K562 (cell line): ENCODE measurements at regions not wholly inside any gene's neighbourhood (a gene's known extent, or its start where the extent isn't known, plus 50 kb on each side); places are given as distances from the start of the nearest gene placed in this dataset.

ENCODE experiments used
- ATAC-seq: fragments of 200-7000 bp; cut with Tn5 transposase; 3 replicates; pipeline ENCODE4 v1.9.1; 2020; ENCODE audit warnings: moderate library complexity
- BruUV-seq: library from RNA; stranded (reverse); fragments of 400-500 nt; replicated peaks from 2 replicates; lab custom pipeline; 2021; lab: Mats Ljungman, UMichigan
- CTCF ChIA-PET: fragments of 300-600 bp; formaldehyde crosslinking; extraction: SDS; loops from one replicate; lab custom pipeline; 2021; ENCODE audit warnings: low intra/inter-chr PET ratio; lab: Yijun Ruan, JAX
- POLR2A ChIA-PET: fragments of 300-600, 350-650 bp; sonication (Branson Sonifier 250); formaldehyde crosslinking; extraction: SDS; loops from one replicate; lab custom pipeline; 2021; ENCODE audit warnings: antibody characterized with exemption, inconsistent platforms; lab: Yijun Ruan, JAX
- DNase-seq, 4 experiments: peaks; one replicate each; pipeline versions ENCODE4 v3.0.0 to v3.0.0-alpha.2; 2011 to 2018; ENCODE audit warnings: low spot score in 3 of 4, mixed read lengths in 3 of 4; ENCODE audit errors: extremely low read depth in 1 of 4
- FAIRE-seq: peaks from 2 replicates; lab custom pipeline; 2011; peaks lifted over from hg19 to GRCh38; lab: Jason Lieb, UNC
- H2AFZ ChIP-seq: 2 replicates; pipeline ENCODE4 v1.6.0; 2011; ENCODE audit warnings: low read depth, low read length, control low read depth, inconsistent platforms
- H3K27ac ChIP-seq: fragments of 200-600 bp; 3 replicates; pipeline ENCODE4 v1.8.0; 2011; ENCODE audit warnings: low read depth, mild to moderate bottlenecking, control low read depth, inconsistent platforms, low read length, moderate library complexity, mixed read lengths; ENCODE audit errors: extremely low read depth
- H3K27me3 ChIP-seq, 2 experiments: fragments of 300-600 bp in 1 of 2; 2 replicates in 1 of 2; 3 replicates in 1 of 2; pipeline versions ENCODE4 v1.6.0 to v1.8.0; 2011; ENCODE audit warnings: inconsistent platforms in 2 of 2, low read length in 2 of 2, mild to moderate bottlenecking in 1 of 2, mixed read lengths in 1 of 2, moderate library complexity in 1 of 2; ENCODE audit not compliant: control insufficient read depth in 2 of 2, insufficient read depth in 2 of 2
- H3K36me3 ChIP-seq: fragments of 300-600 bp; 3 replicates; pipeline ENCODE4 v1.8.0; 2011; ENCODE audit warnings: mild to moderate bottlenecking, low read length, inconsistent platforms; ENCODE audit not compliant: control insufficient read depth, insufficient read depth
- H3K4me1 ChIP-seq, 2 experiments: fragments of 200-600 bp in 1 of 2; replicated peaks in 1 of 2; 2 replicates in 1 of 2; 3 replicates in 1 of 2; pipeline versions ENCODE4 v1.5.1 to v1.8.0; 2011; ENCODE audit warnings: inconsistent platforms in 2 of 2, low read length in 2 of 2, mild to moderate bottlenecking in 1 of 2, mixed read lengths in 1 of 2, moderate library complexity in 1 of 2; ENCODE audit not compliant: control insufficient read depth in 2 of 2, insufficient read depth in 2 of 2
- H3K4me2 ChIP-seq: 2 replicates; pipeline ENCODE4 v1.6.1; 2011; ENCODE audit warnings: low read length, control low read depth, inconsistent platforms, mixed read lengths; ENCODE audit not compliant: insufficient read depth
- H3K4me3 ChIP-seq: fragments of 200-600 bp; sonication (generic), shearing (Covaris generic); 2 replicates; pipeline ENCODE4 v1.5.1; 2016; ENCODE audit warnings: control low read depth, inconsistent platforms
- H3K79me2 ChIP-seq: fragments of 200-600 bp; 3 replicates; pipeline ENCODE4 v1.8.0; 2011; ENCODE audit warnings: low read length, inconsistent platforms; ENCODE audit not compliant: control insufficient read depth, insufficient read depth
- H3K9ac ChIP-seq, 2 experiments: 2 replicates each; pipeline versions ENCODE4 v1.6.0 to v1.6.1; 2011; ENCODE audit warnings: low read depth in 2 of 2, low read length in 2 of 2, control low read depth in 1 of 2, inconsistent platforms in 1 of 2, mild to moderate bottlenecking in 1 of 2, mixed read lengths in 1 of 2; ENCODE audit not compliant: insufficient read depth in 1 of 2
- H3K9me1 ChIP-seq: one replicate; pipeline ENCODE4 v1.6.0; 2011; ENCODE audit warnings: inconsistent platforms, mild to moderate bottlenecking, low read length, moderate library complexity; ENCODE audit not compliant: control insufficient read depth, insufficient read depth
- H3K9me3 ChIP-seq: replicated peaks from 2 replicates; pipeline ENCODE4 v1.5.1; 2011; ENCODE audit warnings: low read depth, low read length, inconsistent platforms; ENCODE audit not compliant: control insufficient read depth, insufficient read depth
- H4K20me1 ChIP-seq: replicated peaks from 2 replicates; pipeline ENCODE4 v1.6.1; 2011; ENCODE audit warnings: low read length, inconsistent platforms, mixed read lengths; ENCODE audit not compliant: control insufficient read depth, insufficient read depth
- AFF4 ChIP-seq: sonication (generic); formaldehyde crosslinking; IDR thresholded peaks from 2 replicates; pipeline ENCODE4 v1.8.0; 2023; ENCODE audit warnings: mild to moderate bottlenecking, missing genetic modification reagents
- BACH1 ChIP-seq: fragments of 200-800 bp; sonication (Bioruptor generic); IDR thresholded peaks from 2 replicates; pipeline ENCODE4 v1.6.1; 2016; ENCODE audit warnings: missing genetic modification characterization, missing compliant biosample characterization
- CBFB ChIP-seq: sonication (generic); formaldehyde crosslinking; IDR thresholded peaks from 2 replicates; pipeline ENCODE4 v1.4.0; 2020; ENCODE audit warnings: mild to moderate bottlenecking, missing genetic modification reagents
- CBX5 ChIP-seq: IDR thresholded peaks from 2 replicates; pipeline ENCODE4 v1.6.1; 2014; ENCODE audit warnings: low read depth, borderline replicate concordance
- CEBPG ChIP-seq, 3 experiments: fragments of 200-800 bp in 1 of 3; sonication (Bioruptor generic) in 1 of 3; sonication (generic) in 1 of 3; formaldehyde crosslinking in 1 of 3; IDR thresholded peaks in 2 of 3; conservative IDR thresholded peaks in 1 of 3; 2 replicates each; pipeline versions ENCODE4 v1.6.1 to v1.8.0; 2016 to 2022; ENCODE audit warnings: missing compliant biosample characterization in 2 of 3, missing genetic modification characterization in 2 of 3, mild to moderate bottlenecking in 1 of 3, missing genetic modification reagents in 1 of 3
- CREM ChIP-seq: IDR thresholded peaks from 2 replicates; pipeline ENCODE4 v1.6.1; 2014; ENCODE audit warnings: antibody characterized with exemption, low read depth
- CXXC5 ChIP-seq: fragments of 250-450 bp; sonication (Bioruptor Pico); IDR thresholded peaks from 2 replicates; pipeline ENCODE4 v1.8.0; 2022; ENCODE audit warnings: inconsistent platforms, mild to moderate bottlenecking, moderate library complexity
- DACH1 ChIP-seq: fragments of 450-650 bp; IDR thresholded peaks from 2 replicates; pipeline ENCODE4 v1.6.1; 2018; ENCODE audit not compliant: partially characterized antibody
- HNRNPK ChIP-seq: fragments of 200-400 bp; formaldehyde crosslinking; IDR thresholded peaks from one replicate; pipeline ENCODE4 v1.6.1; 2018; ENCODE audit warnings: mild to moderate bottlenecking, low read depth, low read length; ENCODE audit not compliant: poor library complexity, severe bottlenecking
- KAT7 ChIP-seq: sonication (generic); formaldehyde crosslinking; IDR thresholded peaks from 2 replicates; pipeline ENCODE4 v1.8.0; 2022; ENCODE audit warnings: missing genetic modification reagents, mild to moderate bottlenecking, borderline replicate concordance
- MIER1 ChIP-seq: fragments of 450-650 bp; IDR thresholded peaks from 2 replicates; pipeline ENCODE4 v1.6.1; 2016; ENCODE audit warnings: antibody characterized with exemption, mild to moderate bottlenecking, low read depth
- NCOA6 ChIP-seq: fragments of 450-650 bp; IDR thresholded peaks from 2 replicates; pipeline ENCODE4 v1.6.1; 2017; ENCODE audit warnings: mild to moderate bottlenecking
- POLR3G ChIP-seq: IDR thresholded peaks from 2 replicates; pipeline ENCODE4 v1.6.1; 2011; ENCODE audit not compliant: insufficient read length, insufficient replicate concordance; ENCODE audit errors: extremely low read depth
- PURB ChIP-seq: sonication (generic); formaldehyde crosslinking; IDR thresholded peaks from 2 replicates; pipeline ENCODE4 v1.9.0; 2021; ENCODE audit warnings: low read depth, mild to moderate bottlenecking, missing genetic modification reagents
- SMAD1 ChIP-seq: fragments of 150-350 bp; IDR thresholded peaks from 2 replicates; pipeline ENCODE4 v1.6.1; 2014; ENCODE audit warnings: low read length, low read depth; ENCODE audit not compliant: partially characterized antibody
- SMARCA5 ChIP-seq: fragments of 450-650 bp; IDR thresholded peaks from 2 replicates; pipeline ENCODE4 v1.6.1; 2016
- TEAD4 ChIP-seq, 2 experiments: sonication (generic) in 1 of 2; formaldehyde crosslinking in 1 of 2; IDR thresholded peaks; 2 replicates each; pipeline versions ENCODE4 v1.6.1 to v1.8.0; 2012 to 2022; ENCODE audit warnings: borderline replicate concordance in 1 of 2, inconsistent platforms in 1 of 2, low read length in 1 of 2, mild to moderate bottlenecking in 1 of 2, missing genetic modification reagents in 1 of 2
- TFAM ChIP-seq: fragments of 250-450 bp; sonication (Bioruptor Pico); conservative IDR thresholded peaks from 2 replicates; pipeline ENCODE4 v1.5.0; 2021; ENCODE audit warnings: mild to moderate bottlenecking, moderate library complexity
- XRCC5 ChIP-seq: fragments of 200-400 bp; formaldehyde crosslinking; IDR thresholded peaks from 2 replicates; pipeline ENCODE4 v1.6.1; 2017; ENCODE audit warnings: low read depth, mild to moderate bottlenecking, low read length
- ZBTB1 ChIP-seq: sonication (generic); formaldehyde crosslinking; IDR thresholded peaks from 2 replicates; pipeline ENCODE4 v1.8.1; 2023; ENCODE audit warnings: missing genetic modification reagents, low read depth, mild to moderate bottlenecking, borderline replicate concordance
- ZNF583 ChIP-seq: fragments of 250-450 bp; sonication (Bioruptor Pico); IDR thresholded peaks from 2 replicates; pipeline ENCODE4 v1.4.0; 2020
- ZNF785 ChIP-seq: fragments of 250-450 bp; sonication (Bioruptor Pico); IDR thresholded peaks from 2 replicates; pipeline ENCODE4 v1.4.0; 2020; ENCODE audit warnings: mild to moderate bottlenecking
- WGBS: fragments of 100-300 bp; shearing (Covaris generic); methylation state at CpG from one replicate; pipeline ENCODE4 v1.1.6; 2016; ENCODE audit warnings: low coverage, mixed read lengths; ENCODE audit not compliant: insufficient coverage; ENCODE audit errors: missing lambda C conversion rate; 5-methylcytosine and 5-hydroxymethylcytosine counted together
- in situ Hi-C: fragments of 300-500 bp; cut with MboI; formaldehyde crosslinking; loops from 4 replicates; pipeline ENCODE4 v1.15.0; 2018; ENCODE audit warnings: inconsistent platforms, mixed read lengths
- intact Hi-C: fragments of 100-400 bp; cut with micrococcal nuclease; formaldehyde crosslinking; loops from 2 replicates; pipeline ENCODE4 v1.14.2; 2022

- TF ChIP-seq CBFB (CRISPR knock-in tag) (no peak), PURB (CRISPR knock-in tag) (no peak), SMARCA5 (no peak), MIER1 (no peak), XRCC5 (no peak), CBX5 (no peak), ZBTB1 (no peak)
These were observed 741.1 kb downstream of the VGLL3 start (continued) for GRCh38 chr3:86249833-86250232.

- 0% methylated on average over 1 of the region's 1 CpG for WGBS
- H3K27ac ChIP-seq: no peak overlapping the region
- no peak for FAIRE-seq
- ATAC-seq: no peak
- no peaks in the 10 kb centered on the region for H3K9me3 ChIP-seq
- H3K9me1 ChIP-seq: no peaks in the 10 kb centered on the region
- DNase-seq: no peak
- H3K4me2 ChIP-seq: no peak overlapping the region
- H4K20me1 ChIP-seq: no peaks in the 10 kb centered on the region
- no TSS peak for BruUV-seq
- no peak overlapping the region for H2AFZ ChIP-seq
- POLR2A ChIA-PET: no interaction called here
- in situ Hi-C loops (no loop called here), intact Hi-C loops (no loop called here)
- no peaks in the 10 kb centered on the region for H3K4me1 ChIP-seq
- no peaks in the 10 kb centered on the region for H3K27me3 ChIP-seq
- no peak overlapping the region for H3K9ac ChIP-seq
- CTCF ChIA-PET: no interaction called here
- no peaks in the 10 kb centered on the region for H3K79me2 ChIP-seq
- H3K4me3 ChIP-seq: no peak overlapping the region
- no peaks in the 10 kb centered on the region for H3K36me3 ChIP-seq
- TF ChIP-seq NCOA6 (no peak), CREM (no peak), CEBPG (CRISPR knock-in tag; IDR thresholded peaks at IDR 0.05) (no peak), CEBPG (tag; conservative IDR thresholded peaks at IDR 0.05 in 1 of 2, IDR thresholded peaks at IDR 0.05 in 1 of 2) (no peak), ZNF785 (no peak), BACH1 (tag) (no peak), KAT7 (CRISPR knock-in tag) (no peak), POLR3G (no peak), ZNF583 (CRISPR knock-in tag) (no peak), SMAD1 (no peak), TEAD4 (IDR thresholded peaks at IDR 0.05; ENCODE audit: low read length) (no peak), TEAD4 (CRISPR knock-in tag; IDR thresholded peaks at IDR 0.05; ENCODE audit: borderline replicate concordance) (no peak), TFAM (CRISPR knock-in tag) (no peak), AFF4 (CRISPR knock-in tag) (no peak), DACH1 (no peak), CXXC5 (CRISPR knock-in tag) (no peak), HNRNPK (no peak)
These were observed 745.6 kb downstream of the VGLL3 start for GRCh38 chr3:86245360-86245759.
